ENCODE measurements at regions not wholly inside any gene's neighbourhood (a gene's known extent, or its start where the extent isn't known, plus 50 kb on each side); places are given as distances from the start of the nearest gene placed in this dataset.

DNA sequence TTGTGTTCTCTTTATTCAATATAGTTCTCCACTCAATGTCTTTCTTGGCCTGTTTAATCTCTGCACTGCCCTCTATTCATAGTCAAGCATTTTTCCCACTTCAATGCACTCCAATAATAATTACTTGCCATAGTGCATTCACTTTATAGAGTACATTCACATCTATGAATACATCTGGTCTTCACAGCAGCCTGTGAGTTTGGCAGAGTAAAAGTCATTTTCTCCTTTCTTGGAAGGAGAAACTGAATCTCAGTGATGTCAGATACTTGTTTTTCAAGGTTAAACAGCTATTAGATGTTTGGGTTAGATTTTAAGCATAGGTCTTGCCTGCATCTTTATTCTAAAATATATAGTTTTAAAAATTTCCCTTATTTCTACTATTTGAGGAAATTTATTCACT, 373.2 kb downstream of the TRIB2 start:
- no peaks in the 10 kb centered on the region for H3K9me3 ChIP-seq (ENCODE audit: control insufficient read depth, insufficient read depth, low read depth, low read length)
- intact Hi-C loops (cut with micrococcal nuclease; ENCODE audit: unreplicated experiment) = no loop called here
- TF ChIP-seq POLR2AphosphoS5 (IDR thresholded peaks at IDR 0.05; ENCODE audit: low read depth, low read length) = no peak
- TF ChIP-seq SIN3A (IDR thresholded peaks at IDR 0.05; ENCODE audit: borderline replicate concordance, insufficient read depth, low read depth, low read length) = no peak
- TF ChIP-seq, protein P1, sequence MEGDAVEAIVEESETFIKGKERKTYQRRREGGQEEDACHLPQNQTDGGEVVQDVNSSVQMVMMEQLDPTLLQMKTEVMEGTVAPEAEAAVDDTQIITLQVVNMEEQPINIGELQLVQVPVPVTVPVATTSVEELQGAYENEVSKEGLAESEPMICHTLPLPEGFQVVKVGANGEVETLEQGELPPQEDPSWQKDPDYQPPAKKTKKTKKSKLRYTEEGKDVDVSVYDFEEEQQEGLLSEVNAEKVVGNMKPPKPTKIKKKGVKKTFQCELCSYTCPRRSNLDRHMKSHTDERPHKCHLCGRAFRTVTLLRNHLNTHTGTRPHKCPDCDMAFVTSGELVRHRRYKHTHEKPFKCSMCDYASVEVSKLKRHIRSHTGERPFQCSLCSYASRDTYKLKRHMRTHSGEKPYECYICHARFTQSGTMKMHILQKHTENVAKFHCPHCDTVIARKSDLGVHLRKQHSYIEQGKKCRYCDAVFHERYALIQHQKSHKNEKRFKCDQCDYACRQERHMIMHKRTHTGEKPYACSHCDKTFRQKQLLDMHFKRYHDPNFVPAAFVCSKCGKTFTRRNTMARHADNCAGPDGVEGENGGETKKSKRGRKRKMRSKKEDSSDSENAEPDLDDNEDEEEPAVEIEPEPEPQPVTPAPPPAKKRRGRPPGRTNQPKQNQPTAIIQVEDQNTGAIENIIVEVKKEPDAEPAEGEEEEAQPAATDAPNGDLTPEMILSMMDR (IDR thresholded peaks at IDR 0.05) = no peak
- TF ChIP-seq, protein P2, sequence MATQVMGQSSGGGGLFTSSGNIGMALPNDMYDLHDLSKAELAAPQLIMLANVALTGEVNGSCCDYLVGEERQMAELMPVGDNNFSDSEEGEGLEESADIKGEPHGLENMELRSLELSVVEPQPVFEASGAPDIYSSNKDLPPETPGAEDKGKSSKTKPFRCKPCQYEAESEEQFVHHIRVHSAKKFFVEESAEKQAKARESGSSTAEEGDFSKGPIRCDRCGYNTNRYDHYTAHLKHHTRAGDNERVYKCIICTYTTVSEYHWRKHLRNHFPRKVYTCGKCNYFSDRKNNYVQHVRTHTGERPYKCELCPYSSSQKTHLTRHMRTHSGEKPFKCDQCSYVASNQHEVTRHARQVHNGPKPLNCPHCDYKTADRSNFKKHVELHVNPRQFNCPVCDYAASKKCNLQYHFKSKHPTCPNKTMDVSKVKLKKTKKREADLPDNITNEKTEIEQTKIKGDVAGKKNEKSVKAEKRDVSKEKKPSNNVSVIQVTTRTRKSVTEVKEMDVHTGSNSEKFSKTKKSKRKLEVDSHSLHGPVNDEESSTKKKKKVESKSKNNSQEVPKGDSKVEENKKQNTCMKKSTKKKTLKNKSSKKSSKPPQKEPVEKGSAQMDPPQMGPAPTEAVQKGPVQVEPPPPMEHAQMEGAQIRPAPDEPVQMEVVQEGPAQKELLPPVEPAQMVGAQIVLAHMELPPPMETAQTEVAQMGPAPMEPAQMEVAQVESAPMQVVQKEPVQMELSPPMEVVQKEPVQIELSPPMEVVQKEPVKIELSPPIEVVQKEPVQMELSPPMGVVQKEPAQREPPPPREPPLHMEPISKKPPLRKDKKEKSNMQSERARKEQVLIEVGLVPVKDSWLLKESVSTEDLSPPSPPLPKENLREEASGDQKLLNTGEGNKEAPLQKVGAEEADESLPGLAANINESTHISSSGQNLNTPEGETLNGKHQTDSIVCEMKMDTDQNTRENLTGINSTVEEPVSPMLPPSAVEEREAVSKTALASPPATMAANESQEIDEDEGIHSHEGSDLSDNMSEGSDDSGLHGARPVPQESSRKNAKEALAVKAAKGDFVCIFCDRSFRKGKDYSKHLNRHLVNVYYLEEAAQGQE (IDR thresholded peaks at IDR 0.05; ENCODE audit: insufficient read depth in 1 of 2, low read depth in 2 of 2, low read length in 1 of 2) = no peak
- no peak for TF ChIP-seq TCF7L2 (IDR thresholded peaks at IDR 0.05; ENCODE audit: low read depth, low read length)
- BruUV-seq (replicated peaks) = no TSS peak
- in situ Hi-C loops (cut with HindIII; ENCODE audit: low pct_unique_long_range_greater_than_20kb, low sequenced_read_pairs) = no loop called here
- no peaks in the 10 kb centered on the region for H3K27me3 ChIP-seq (ENCODE audit: control insufficient read depth, insufficient read depth, low read length)
- no peaks in the 10 kb centered on the region for H3K4me1 ChIP-seq (ENCODE audit: control insufficient read depth, insufficient read depth, low read length)
- DNase-seq (ENCODE audit: low read depth, low spot score) = no peak
- no peak overlapping the region for H3K4me3 ChIP-seq (ENCODE audit: low read depth in 2 of 2, low read length in 2 of 2)
- CTCF ChIA-PET = no interaction called here
- H3K27ac ChIP-seq (ENCODE audit: low read length) = no peak overlapping the region
- POLR2A ChIA-PET = no interaction called here
- H3K36me3 ChIP-seq (ENCODE audit: control insufficient read depth, insufficient read depth, low read length) = no peaks in the 10 kb centered on the region
- ATAC-seq = no peak

DNA sequence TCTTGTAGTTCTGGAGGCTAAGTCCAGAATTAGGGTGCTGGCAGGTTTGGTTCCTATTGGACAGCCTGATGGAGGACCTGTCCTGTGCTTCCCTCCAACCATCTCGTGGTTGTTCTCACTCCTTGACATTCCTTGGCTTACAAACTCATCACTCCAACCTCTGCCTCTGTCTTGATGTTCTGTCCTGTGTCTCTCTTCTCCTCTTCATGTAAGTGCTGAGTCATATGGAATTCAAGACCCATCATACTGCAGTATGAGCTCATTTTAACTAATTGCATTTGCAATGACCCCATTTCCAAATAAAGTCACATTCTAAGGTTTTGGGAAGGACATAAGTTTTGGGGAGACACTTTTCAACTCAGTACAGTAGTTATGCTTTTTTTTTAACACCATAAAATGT, 374.7 kb downstream of the TRIB2 start:
- H3K27ac ChIP-seq (ENCODE audit: low read length) = no peak overlapping the region
- in situ Hi-C loops (cut with HindIII; ENCODE audit: low pct_unique_long_range_greater_than_20kb, low sequenced_read_pairs) (no loop called here), intact Hi-C loops (cut with micrococcal nuclease; ENCODE audit: unreplicated experiment) (no loop called here)
- H3K4me3 ChIP-seq (ENCODE audit: low read depth in 2 of 2, low read length in 2 of 2) = no peak overlapping the region
- DNase-seq (ENCODE audit: low read depth, low spot score) (no peak), ATAC-seq (no peak)
- ChIA-PET CTCF (no interaction called here), POLR2A (no interaction called here)
- H3K27me3 ChIP-seq (ENCODE audit: control insufficient read depth, insufficient read depth, low read length) = no peaks in the 10 kb centered on the region
- TF ChIP-seq, protein P1 (IDR thresholded peaks at IDR 0.05) = no peak
- TF ChIP-seq, protein P2 (IDR thresholded peaks at IDR 0.05; ENCODE audit: insufficient read depth in 1 of 2, low read depth in 2 of 2, low read length in 1 of 2) = no peak
- no TSS peak for BruUV-seq (replicated peaks)
- H3K9me3 ChIP-seq (ENCODE audit: control insufficient read depth, insufficient read depth, low read depth, low read length) = no peaks in the 10 kb centered on the region
- H3K36me3 ChIP-seq (ENCODE audit: control insufficient read depth, insufficient read depth, low read length) = no peaks in the 10 kb centered on the region
- H3K4me1 ChIP-seq (ENCODE audit: control insufficient read depth, insufficient read depth, low read length) = no peaks in the 10 kb centered on the region

Data from Panc1 (cell line).